OCI-LY7 (cell line): ENCODE measurements at regions not wholly inside any gene's neighbourhood (a gene's known extent, or its start where the extent isn't known, plus 50 kb on each side); places are given as distances from the start of the nearest gene placed in this dataset.

Experiments
- BruUV-seq: library from RNA; stranded (reverse); fragments of 400-500 nt; replicated peaks from 2 replicates; lab custom pipeline; 2021; lab: Mats Ljungman, UMichigan
- CTCF ChIA-PET: fragments of 300-600 bp; sonication (Branson Sonifier 250); formaldehyde crosslinking; loops from one replicate; lab custom pipeline; 2022; ENCODE audit warnings: antibody characterized with exemption; ENCODE audit not compliant: unreplicated experiment; lab: Charles Lee
- POLR2A ChIA-PET: fragments of 300-600 bp; sonication (Branson Sonifier 250); formaldehyde crosslinking; loops from one replicate; lab custom pipeline; 2022; ENCODE audit warnings: antibody characterized with exemption; lab: Charles Lee
- DNase-seq: peaks from one replicate; pipeline ENCODE4 v3.0.0-alpha.2; 2015; ENCODE audit warnings: low spot score
- H2AFZ ChIP-seq: fragments of 200-600 bp; sonication (generic), shearing (Covaris generic); 2 replicates; pipeline ENCODE4 v1.6.1; 2014; ENCODE audit warnings: mild to moderate bottlenecking, antibody characterized with exemption, low read length, moderate library complexity
- H3K27ac ChIP-seq: fragments of 200-600 bp; sonication (generic); 2 replicates; pipeline ENCODE4 v1.5.1; 2014; ENCODE audit warnings: mixed run types, low read depth, mild to moderate bottlenecking, moderate library complexity, low read length, inconsistent platforms; ENCODE audit not compliant: poor library complexity, severe bottlenecking
- H3K36me3 ChIP-seq: fragments of 200-600 bp; sonication (generic); 2 replicates; pipeline ENCODE4 v1.6.1; 2014; ENCODE audit warnings: mild to moderate bottlenecking, antibody characterized with exemption, low read length, moderate library complexity, mixed read lengths; ENCODE audit not compliant: insufficient read depth
- H3K4me1 ChIP-seq: fragments of 200-600 bp; sonication (generic); 2 replicates; pipeline ENCODE4 v1.5.1; 2014; ENCODE audit warnings: mild to moderate bottlenecking, low read length; ENCODE audit not compliant: insufficient read depth, poor library complexity, severe bottlenecking
- H3K4me2 ChIP-seq: fragments of 200-600 bp; sonication (generic); 2 replicates; pipeline ENCODE4 v1.6.1; 2014; ENCODE audit warnings: mild to moderate bottlenecking, low read length
- H3K4me3 ChIP-seq: fragments of 200-600 bp; sonication (generic); 2 replicates; pipeline ENCODE4 v1.5.1; 2014; ENCODE audit warnings: mild to moderate bottlenecking, low read depth, low read length; ENCODE audit not compliant: poor library complexity, severe bottlenecking
- H3K79me2 ChIP-seq: fragments of 200-600 bp; sonication (generic); 2 replicates; pipeline ENCODE4 v1.6.1; 2016; ENCODE audit warnings: low read depth, mild to moderate bottlenecking, low read length, moderate library complexity, mixed read lengths; ENCODE audit not compliant: insufficient read depth
- H3K9me2 ChIP-seq: fragments of 200-600 bp; sonication (generic); 2 replicates; pipeline ENCODE4 v1.6.1; 2016; ENCODE audit warnings: mild to moderate bottlenecking, low read length, mixed read lengths; ENCODE audit not compliant: insufficient read depth
- H3K9me3 ChIP-seq: fragments of 200-600 bp; sonication (generic); 2 replicates; pipeline ENCODE4 v1.6.1; 2014; ENCODE audit warnings: mild to moderate bottlenecking, mixed run types, low read length, mixed read lengths
- H4K20me1 ChIP-seq: fragments of 200-600 bp; sonication (generic); 2 replicates; pipeline ENCODE4 v1.6.1; 2014; ENCODE audit warnings: mild to moderate bottlenecking, antibody characterized with exemption, low read length, moderate library complexity, mixed read lengths; ENCODE audit not compliant: insufficient read depth
- CTCF ChIP-seq: fragments of 200-600 bp; sonication (generic); conservative IDR thresholded peaks from 2 replicates; pipeline ENCODE4 v1.5.1; 2014; ENCODE audit warnings: mild to moderate bottlenecking, antibody characterized with exemption, low read length, moderate library complexity, mixed read lengths
- EZH2phosphoT487 ChIP-seq: fragments of 200-600 bp; sonication (generic); IDR thresholded peaks from 2 replicates; pipeline ENCODE4 v1.6.1; 2018; ENCODE audit warnings: low read depth, borderline replicate concordance, mild to moderate bottlenecking, mixed run types, antibody characterized with exemption, low read length, moderate library complexity, mixed read lengths
- intact Hi-C: fragments of 100-400 bp; cut with micrococcal nuclease; formaldehyde crosslinking; loops from one replicate; pipeline ENCODE4 v1.10.0; 2022; ENCODE audit not compliant: unreplicated experiment

- ChIA-PET CTCF (interaction anchor here (0.6 to 0.7 kb wide), 2 partner anchors 10 to 192 kb away, joined by 3 read pairs; no protein-coding TSS in a partner anchor), POLR2A (interaction anchor here (0.6 to 1.1 kb wide), 2 partner anchors 18 to 19 kb away, joined by 3 read pairs; no protein-coding TSS in a partner anchor)
- no peak for TF ChIP-seq CTCF
- no peak overlapping the region for H3K27ac ChIP-seq
- DNase-seq, result no peak
- H3K79me2 ChIP-seq, result no peaks in the 10 kb centered on the region
- no peaks in the 10 kb centered on the region for H3K36me3 ChIP-seq
- no peak overlapping the region for H2AFZ ChIP-seq
- no peaks in the 10 kb centered on the region for H3K9me2 ChIP-seq
- BruUV-seq, result no TSS peak
- intact Hi-C loops, result no loop called here
- H4K20me1 ChIP-seq, result no peaks in the 10 kb centered on the region
- peaks cover 3% of the 10 kb centered on the region for H3K4me1 ChIP-seq
- H3K9me3 ChIP-seq, result no peaks in the 10 kb centered on the region
- no peak overlapping the region for H3K4me2 ChIP-seq
- no peak overlapping the region for H3K4me3 ChIP-seq
These were observed 162.2 kb upstream of the CIBAR2 start for GRCh38 chr16:85274501-85274900.

- TF ChIP-seq EZH2phosphoT487, result no peak
- TF ChIP-seq CTCF, result no peak
- H3K9me3 ChIP-seq, result no peaks in the 10 kb centered on the region
- H3K4me3 ChIP-seq, result no peak overlapping the region
- H2AFZ ChIP-seq, result no peak overlapping the region
- CTCF ChIA-PET, result interaction anchor here (0.6 kb wide), 1 partner anchor 192 kb away, joined by 3 read pairs; no protein-coding TSS in a partner anchor
- POLR2A ChIA-PET, result interaction anchor here (1.1 kb wide), 1 partner anchor 19 kb away, joined by 3 read pairs; no protein-coding TSS in a partner anchor
- no peaks in the 10 kb centered on the region for H3K36me3 ChIP-seq
- no peak for DNase-seq
- intact Hi-C loops, result loop anchor here (1.0 kb wide), 1 partner anchor 22 kb away; no protein-coding TSS in a partner anchor
- BruUV-seq, result no TSS peak
- peaks cover 3% of the 10 kb centered on the region for H3K4me1 ChIP-seq
- no peak overlapping the region for H3K27ac ChIP-seq
- no peaks in the 10 kb centered on the region for H3K79me2 ChIP-seq
- no peak overlapping the region for H3K4me2 ChIP-seq
- no peaks in the 10 kb centered on the region for H4K20me1 ChIP-seq
- H3K9me2 ChIP-seq, result no peaks in the 10 kb centered on the region
These were observed 162.7 kb upstream of the CIBAR2 start for GRCh38 chr16:85274924-85275323.

- no peak overlapping the region for H3K27ac ChIP-seq
- intact Hi-C loops, result loop anchor here (1.0 kb wide), 1 partner anchor 22 kb away; no protein-coding TSS in a partner anchor
- CTCF ChIA-PET, result interaction anchor here (0.7 to 1.0 kb wide), 2 partner anchors 13 to 23 kb away, joined by 3 read pairs; no protein-coding TSS in a partner anchor
- H4K20me1 ChIP-seq, result no peaks in the 10 kb centered on the region
- H3K4me1 ChIP-seq, result peaks cover 3% of the 10 kb centered on the region
- no peaks in the 10 kb centered on the region for H3K9me2 ChIP-seq
- H2AFZ ChIP-seq, result no peak overlapping the region
- TF ChIP-seq EZH2phosphoT487, result no peak
- TF ChIP-seq CTCF, result peak; percentile 92
- H3K9me3 ChIP-seq, result no peaks in the 10 kb centered on the region
- no peak overlapping the region for H3K4me3 ChIP-seq
- no peak overlapping the region for H3K4me2 ChIP-seq
- BruUV-seq, result no TSS peak
- POLR2A ChIA-PET, result interaction anchor here (0.5 to 1.1 kb wide), 2 partner anchors 11 to 19 kb away, joined by 3 read pairs; no protein-coding TSS in a partner anchor
- H3K79me2 ChIP-seq, result no peaks in the 10 kb centered on the region
- peak; percentile 80 for DNase-seq
- H3K36me3 ChIP-seq, result no peaks in the 10 kb centered on the region
These were observed 163.4 kb upstream of the CIBAR2 start for GRCh38 chr16:85275533-85276249.
